KMS-11 (cell line): ENCODE measurements at regions not wholly inside any gene's neighbourhood (a gene's known extent, or its start where the extent isn't known, plus 50 kb on each side); places are given as distances from the start of the nearest gene placed in this dataset.

Experiments
- H2AFZ ChIP-seq: fragments of 200-600 bp; sonication (generic); 2 replicates; pipeline ENCODE4 v1.6.1; 2016; ENCODE audit warnings: antibody characterized with exemption, mixed run types, low read depth
- H3K27ac ChIP-seq: fragments of 200-600 bp; sonication (generic); 2 replicates; pipeline ENCODE4 v1.6.1; 2016; ENCODE audit warnings: mild to moderate bottlenecking, mixed run types
- H3K27me3 ChIP-seq: fragments of 200-600 bp; sonication (generic); 2 replicates; pipeline ENCODE4 v1.6.1; 2017; ENCODE audit warnings: mild to moderate bottlenecking, low read depth, mixed run types, moderate library complexity; ENCODE audit not compliant: insufficient read depth
- H3K36me3 ChIP-seq: fragments of 200-600 bp; sonication (generic); 2 replicates; pipeline ENCODE4 v1.6.1; 2017; ENCODE audit warnings: mild to moderate bottlenecking, mixed run types; ENCODE audit not compliant: insufficient read depth
- H3K4me1 ChIP-seq: fragments of 200-600 bp; sonication (generic); 2 replicates; pipeline ENCODE4 v1.6.1; 2016; ENCODE audit warnings: mild to moderate bottlenecking, low read depth, mixed run types; ENCODE audit not compliant: poor library complexity, severe bottlenecking
- H3K4me2 ChIP-seq: fragments of 200-600 bp; sonication (generic); 2 replicates; pipeline ENCODE4 v1.7.0; 2016; ENCODE audit warnings: mild to moderate bottlenecking, mixed run types
- H3K4me3 ChIP-seq: fragments of 200-600 bp; sonication (generic); IDR thresholded peaks from 2 replicates; pipeline ENCODE4 v1.6.1; 2017; ENCODE audit warnings: low read depth, low read length, mixed read lengths; ENCODE audit not compliant: insufficient read depth
- H3K79me2 ChIP-seq: fragments of 200-600 bp; sonication (generic); 2 replicates; pipeline ENCODE4 v1.6.1; 2016; ENCODE audit warnings: low read depth, mixed run types; ENCODE audit not compliant: insufficient read depth
- H3K9ac ChIP-seq: fragments of 200-600 bp; sonication (generic); 2 replicates; pipeline ENCODE4 v1.6.1; 2016; ENCODE audit warnings: mild to moderate bottlenecking, mixed run types
- H4K20me1 ChIP-seq: fragments of 200-600 bp; sonication (generic); 2 replicates; pipeline ENCODE4 v1.6.1; 2016; ENCODE audit warnings: mild to moderate bottlenecking, mixed run types; ENCODE audit not compliant: insufficient read depth
- CTCF ChIP-seq: fragments of 200-600 bp; sonication (generic); conservative IDR thresholded peaks from 2 replicates; pipeline ENCODE4 v1.6.1; 2017; ENCODE audit warnings: low read depth, mild to moderate bottlenecking, antibody characterized with exemption, low read length, moderate library complexity, mixed read lengths

DNA sequence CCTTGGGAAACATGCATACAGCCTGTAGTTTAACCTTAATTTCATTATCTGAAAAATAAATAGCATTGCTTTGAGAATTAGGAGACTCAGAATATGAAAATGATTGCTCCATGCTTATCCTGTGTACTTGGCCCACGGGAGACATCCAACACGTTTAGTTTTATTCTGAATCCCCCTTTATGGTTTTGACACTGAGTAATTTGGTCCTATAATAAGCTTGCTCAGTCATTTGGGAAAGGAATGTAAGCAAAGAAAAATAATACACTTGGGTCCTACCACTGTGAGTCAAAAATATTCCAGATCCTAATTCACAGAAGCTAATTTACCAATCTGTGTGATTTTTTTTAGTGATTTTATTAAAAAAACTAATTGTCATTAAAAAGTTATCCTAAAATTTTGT lies 557.3 kb downstream of the USP25 start:
- Histone ChIP-seq H3K4me3 (no peak overlapping the region), H3K4me1 (peaks cover 7% of the 10 kb centered on the region), H3K27me3 (no peaks in the 10 kb centered on the region), H3K27ac (no peak overlapping the region), H3K9ac (no peak overlapping the region), H4K20me1 (no peaks in the 10 kb centered on the region), H3K4me2 (no peak overlapping the region), H2AFZ (no peak overlapping the region), H3K79me2 (no peaks in the 10 kb centered on the region), H3K36me3 (no peaks in the 10 kb centered on the region)
- TF ChIP-seq CTCF: no peak

DNA sequence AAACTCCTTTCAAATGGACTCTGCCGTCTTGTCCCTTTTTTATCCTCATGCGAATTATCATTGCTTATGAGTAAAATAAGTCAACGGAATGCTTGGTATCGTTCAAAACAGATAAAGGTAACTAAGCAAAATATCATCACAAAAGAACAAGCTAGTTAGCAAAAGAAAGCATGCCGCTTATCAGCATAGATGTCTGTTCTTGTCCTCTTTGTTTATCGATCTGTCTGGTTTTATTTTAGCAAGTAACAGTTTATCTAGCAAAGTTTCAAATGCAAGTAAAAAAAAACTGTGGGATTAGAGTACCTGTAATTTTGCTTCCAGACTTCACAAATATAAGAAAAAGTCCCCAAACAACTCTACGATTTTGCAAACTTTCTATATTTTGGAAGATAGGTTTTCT lies 561.5 kb downstream of the USP25 start:
- H3K4me3 ChIP-seq: no peak overlapping the region
- no peak overlapping the region for H2AFZ ChIP-seq
- H4K20me1 ChIP-seq: no peaks in the 10 kb centered on the region
- TF ChIP-seq CTCF: no peak
- H3K27me3 ChIP-seq: no peaks in the 10 kb centered on the region
- no peaks in the 10 kb centered on the region for H3K79me2 ChIP-seq
- no peak overlapping the region for H3K4me2 ChIP-seq
- H3K9ac ChIP-seq: no peak overlapping the region
- no peaks in the 10 kb centered on the region for H3K36me3 ChIP-seq
- H3K4me1 ChIP-seq: no peaks in the 10 kb centered on the region
- H3K27ac ChIP-seq: no peak overlapping the region

- no peak overlapping the region for H3K9ac ChIP-seq
Observed at GRCh38 chr21:16294128-16294527, 564.3 kb downstream of the USP25 start.

DNA sequence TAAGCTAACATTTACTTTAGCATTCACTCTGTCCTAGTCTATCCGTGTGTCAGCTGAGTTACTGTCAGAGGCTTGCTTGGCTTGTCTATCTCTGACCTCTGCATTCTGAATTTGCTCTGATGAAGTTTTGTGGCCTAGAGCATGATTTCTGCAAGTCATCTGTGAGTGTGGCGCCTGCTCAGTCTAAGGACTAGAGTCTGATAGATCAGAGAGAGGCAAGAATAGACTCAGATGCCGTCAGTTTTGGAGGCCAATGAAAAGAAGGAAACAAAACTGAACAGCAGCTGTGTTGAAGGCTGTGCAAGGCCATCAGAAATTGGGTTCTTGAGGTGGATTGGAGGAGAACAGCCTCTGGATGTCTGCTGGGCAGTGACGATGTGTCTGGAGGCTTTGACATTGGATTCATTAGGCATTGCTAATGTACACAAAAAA lies 573.1 kb downstream of the USP25 start:
- no peak overlapping the region for H2AFZ ChIP-seq
- H3K4me3 ChIP-seq: no peak overlapping the region
- H3K27me3 ChIP-seq: no peaks in the 10 kb centered on the region
- H3K36me3 ChIP-seq: no peaks in the 10 kb centered on the region
- no peak overlapping the region for H3K9ac ChIP-seq
- peaks cover 15% of the 10 kb centered on the region for H3K4me1 ChIP-seq
- H4K20me1 ChIP-seq: no peaks in the 10 kb centered on the region
- no peaks in the 10 kb centered on the region for H3K79me2 ChIP-seq
- H3K27ac ChIP-seq: no peak overlapping the region
- no peak overlapping the region for H3K4me2 ChIP-seq
- TF ChIP-seq CTCF: no peak

More at GRCh38 chr21:16294128-16294527, 564.3 kb downstream of the USP25 start:
- Histone ChIP-seq H3K4me1 (no peaks in the 10 kb centered on the region), H3K27ac (no peak overlapping the region), H3K36me3 (no peaks in the 10 kb centered on the region), H3K4me3 (no peak overlapping the region), H4K20me1 (no peaks in the 10 kb centered on the region), H3K79me2 (no peaks in the 10 kb centered on the region), H2AFZ (no peak overlapping the region), H3K4me2 (no peak overlapping the region), H3K27me3 (no peaks in the 10 kb centered on the region)
- no peak for TF ChIP-seq CTCF
